HG03280 (cell line): ENCODE measurements at regions not wholly inside any gene's neighbourhood (a gene's known extent, or its start where the extent isn't known, plus 50 kb on each side); places are given as distances from the start of the nearest gene placed in this dataset.

Source experiments
- ATAC-seq: cut with Tn5 transposase; IDR thresholded peaks from one replicate; pipeline ENCODE4 v1.9.1; 2021; ENCODE audit warnings: mild to moderate bottlenecking, moderate library complexity; ENCODE audit not compliant: unreplicated experiment

DNA sequence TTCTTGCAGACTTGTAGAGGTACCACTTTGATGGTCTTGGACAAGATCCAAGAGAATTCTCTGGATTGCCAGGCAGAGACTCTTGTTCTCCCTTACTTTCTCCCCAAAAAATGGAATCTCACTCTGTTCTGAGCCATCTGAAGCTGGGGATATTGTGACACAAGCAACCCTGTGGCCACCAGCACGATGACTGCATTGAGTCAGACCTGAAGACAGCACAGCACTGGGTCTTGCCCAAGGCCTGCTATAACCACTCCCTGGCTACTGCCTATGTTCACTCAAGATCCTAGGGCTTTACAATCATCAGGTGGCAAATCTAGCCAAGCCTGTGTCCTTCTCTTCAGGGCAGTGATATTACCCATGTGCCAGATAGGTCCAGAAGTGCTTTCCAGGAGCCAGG is 202.5 kb upstream of the SERP2 start:
- ATAC-seq: no peak

DNA sequence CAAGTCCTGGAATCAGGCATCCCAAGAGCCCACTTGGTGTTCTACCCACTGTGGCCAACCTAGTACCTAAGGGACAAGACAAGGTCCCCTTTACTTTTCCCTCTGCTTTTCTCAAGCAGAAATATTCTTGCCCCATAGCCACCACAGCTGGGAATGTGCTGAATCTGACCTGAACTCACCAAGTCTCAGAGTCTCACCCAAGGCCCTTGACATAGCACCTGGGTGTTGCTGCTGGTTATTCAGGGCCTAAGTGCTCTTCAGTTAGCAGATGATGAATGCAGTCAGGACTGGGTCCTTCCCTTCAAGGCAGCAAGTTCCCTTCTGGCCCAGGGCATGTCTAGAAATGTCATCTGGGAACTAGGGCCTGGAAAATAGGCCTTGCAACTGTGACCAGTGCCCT is 201.8 kb upstream of the SERP2 start:
- ATAC-seq: no peak

DNA sequence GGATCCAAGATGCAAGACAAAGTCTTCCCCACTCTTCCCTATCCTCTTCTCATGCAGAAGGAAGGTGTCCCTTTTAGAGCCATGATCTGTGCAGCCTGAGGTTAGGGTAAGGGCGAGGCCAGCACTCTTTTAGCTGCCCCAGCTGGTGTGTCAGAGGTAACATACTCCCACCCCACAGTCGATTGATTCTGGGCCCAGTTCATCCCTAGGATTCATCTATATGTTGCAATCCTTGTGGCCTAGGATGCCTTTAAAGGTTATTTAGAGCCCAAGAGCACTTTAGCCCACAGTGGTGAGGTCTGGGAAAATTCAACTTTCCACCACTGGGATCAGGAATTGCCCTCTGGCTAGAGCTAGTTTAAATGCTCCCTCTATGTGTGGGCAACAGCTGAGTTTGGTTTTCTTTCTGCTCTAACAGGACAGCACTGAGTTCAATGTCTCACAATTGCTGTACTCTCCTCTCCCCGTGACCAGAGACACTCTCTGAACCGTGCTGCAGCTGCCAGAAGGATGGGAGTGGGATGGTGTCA is 201.3 kb upstream of the SERP2 start:
- ATAC-seq: no peak

DNA sequence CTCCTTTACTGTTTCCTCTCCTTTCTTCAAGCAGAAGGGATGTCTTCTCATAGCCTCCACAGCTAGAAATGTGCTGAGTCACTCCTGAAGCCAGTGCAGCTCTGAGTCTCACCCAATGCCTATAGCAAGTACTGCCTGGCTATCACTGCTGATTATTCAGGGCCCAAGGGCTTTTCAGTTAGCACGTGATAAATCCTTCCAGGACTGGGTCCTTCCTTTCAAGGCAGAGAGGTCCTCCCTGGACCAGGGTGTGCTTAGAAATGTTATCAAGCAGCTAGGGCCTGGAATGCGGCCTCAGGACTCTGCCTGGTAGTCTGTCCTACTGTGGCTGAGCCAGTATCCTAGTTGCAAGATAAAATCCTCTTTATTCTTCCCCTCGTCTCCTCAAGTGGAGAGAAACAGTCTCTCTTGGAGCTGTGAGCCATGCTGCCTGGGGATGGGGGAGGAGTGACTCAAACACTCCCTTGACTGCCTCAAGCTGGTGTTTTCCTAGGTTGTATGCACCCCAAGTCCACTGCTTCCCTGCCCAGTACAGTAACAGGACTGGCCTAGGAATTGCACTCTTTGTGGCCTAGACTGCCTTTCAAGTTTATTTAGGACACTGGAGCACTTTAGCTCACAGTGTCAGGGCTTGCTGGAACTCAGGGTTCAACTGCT is 198.7 kb upstream of the SERP2 start:
- ATAC-seq: no peak

DNA sequence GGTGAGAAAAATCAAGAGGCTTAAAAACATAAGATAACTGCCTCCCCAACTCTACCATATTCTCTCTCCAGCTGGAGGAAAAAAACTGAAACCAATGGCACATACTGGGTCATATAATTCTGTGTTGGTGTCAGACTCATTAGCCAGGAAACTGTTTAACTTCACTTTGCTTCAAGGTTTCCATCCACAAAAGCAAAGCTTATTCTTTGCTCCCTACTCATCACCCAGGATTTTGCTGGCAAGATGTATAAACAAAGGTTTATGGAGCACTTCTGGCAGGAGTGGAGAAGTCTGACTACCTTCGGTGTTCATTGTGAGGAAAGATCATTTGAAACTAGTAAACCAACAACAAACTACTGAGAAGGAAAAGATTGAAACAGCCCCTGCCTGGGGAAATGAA is 197.5 kb upstream of the SERP2 start:
- no peak for ATAC-seq

DNA sequence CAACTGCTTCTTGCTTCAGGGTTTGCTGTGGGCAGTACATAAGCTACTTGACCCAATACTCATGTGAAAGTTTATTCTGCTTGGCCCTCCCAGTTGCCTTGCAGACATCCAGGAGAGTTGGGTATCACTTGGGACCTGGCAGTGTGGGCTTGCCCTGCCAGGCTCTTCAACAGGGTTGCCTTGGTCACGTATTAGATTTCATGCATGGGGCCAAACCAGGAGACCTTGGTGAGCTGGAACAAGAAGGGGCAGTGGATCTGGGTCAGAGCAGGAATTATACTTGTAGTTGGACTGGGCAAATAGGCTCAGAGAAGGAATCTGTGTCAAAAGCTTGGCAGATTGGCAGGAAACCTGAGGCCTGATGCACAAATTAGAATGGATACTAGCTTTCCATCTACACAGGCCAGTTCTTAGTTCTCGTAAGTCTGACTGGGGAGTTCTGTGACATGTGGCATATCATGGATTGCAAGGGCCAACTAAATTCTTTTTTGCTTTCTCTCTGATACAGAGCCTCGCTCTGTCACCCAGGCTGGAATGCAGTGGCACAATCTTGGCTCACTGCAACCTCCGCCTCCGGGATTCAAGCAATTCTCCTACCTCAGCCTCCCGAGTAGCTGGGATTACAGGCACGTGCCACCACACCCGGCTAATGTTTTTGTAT is 192.6 kb upstream of the SERP2 start:
- no peak for ATAC-seq

DNA sequence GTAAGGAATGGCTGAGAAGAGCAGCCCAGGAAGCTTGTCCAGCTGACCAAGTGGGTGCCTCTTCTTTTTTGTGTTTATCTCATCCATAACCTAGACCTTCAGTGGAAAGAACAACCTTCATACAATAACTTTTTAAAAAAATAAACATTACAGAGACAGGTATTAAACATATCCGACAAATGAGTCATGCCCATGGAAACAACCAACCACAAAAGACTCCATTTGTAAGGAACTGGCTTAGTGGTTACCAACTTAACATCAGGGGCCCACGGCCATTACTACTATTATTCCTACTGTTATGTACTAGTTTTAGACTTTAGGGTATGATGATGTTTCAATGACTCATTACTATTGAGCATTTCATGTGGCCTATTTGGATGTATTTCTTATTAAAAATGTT is 191.7 kb upstream of the SERP2 start:
- ATAC-seq: no peak

DNA sequence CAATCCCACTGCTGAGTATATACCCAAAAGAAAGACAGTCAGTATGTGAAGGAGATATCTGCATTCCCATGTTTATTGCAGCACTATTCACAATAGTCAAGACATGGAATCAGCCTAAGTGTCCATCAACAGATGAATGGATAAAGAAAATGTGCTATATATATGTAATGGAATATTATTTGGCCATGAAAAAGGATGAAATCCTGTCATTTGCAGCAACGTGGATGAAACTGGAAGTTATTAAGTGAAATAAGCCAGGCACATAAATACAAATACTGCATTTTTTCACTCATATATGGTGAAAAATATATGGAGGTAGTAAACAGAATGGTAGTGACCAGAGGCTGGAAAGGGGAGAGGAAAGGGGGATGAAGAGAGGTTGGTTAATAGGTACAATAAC is 188.9 kb upstream of the SERP2 start:
- ATAC-seq: no peak

DNA sequence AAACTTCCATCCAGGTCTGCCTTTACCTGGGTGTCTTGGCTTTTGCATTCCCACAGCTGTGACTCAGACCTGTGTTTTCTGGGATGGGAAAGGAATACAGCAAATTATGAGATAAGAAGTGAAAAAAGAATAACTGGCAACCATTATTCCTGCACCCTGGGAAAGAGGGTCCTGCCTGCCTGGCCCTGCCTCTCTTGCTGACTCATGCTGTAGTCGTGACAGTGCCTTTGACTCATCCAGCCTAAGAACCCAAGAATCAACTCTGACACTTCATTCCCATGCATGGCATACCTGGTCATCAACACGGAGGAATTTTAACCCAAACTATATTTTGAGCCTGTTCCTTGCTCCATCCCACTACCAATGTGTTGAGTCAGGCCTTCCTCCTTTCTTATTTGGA is 185.4 kb upstream of the SERP2 start:
- ATAC-seq: no peak

DNA sequence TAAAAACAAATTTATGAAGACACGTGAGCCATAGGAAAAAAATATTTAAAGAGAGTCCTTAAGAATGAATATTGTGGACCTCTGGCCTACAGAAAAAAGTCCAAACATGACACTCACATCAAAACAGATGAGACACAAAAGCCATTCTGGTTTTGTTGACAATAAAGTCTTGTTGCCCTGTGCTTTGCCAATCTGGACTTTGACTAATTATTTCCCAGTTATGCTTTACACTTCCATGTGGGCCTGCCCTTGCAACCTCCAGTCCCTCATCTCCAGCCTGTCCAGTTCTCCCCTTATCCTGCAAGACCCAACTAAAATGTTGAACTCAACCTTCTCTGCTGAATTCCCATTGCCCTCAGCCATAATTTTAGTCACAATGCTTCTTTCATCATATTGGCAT is 184.5 kb upstream of the SERP2 start:
- ATAC-seq: no peak

DNA sequence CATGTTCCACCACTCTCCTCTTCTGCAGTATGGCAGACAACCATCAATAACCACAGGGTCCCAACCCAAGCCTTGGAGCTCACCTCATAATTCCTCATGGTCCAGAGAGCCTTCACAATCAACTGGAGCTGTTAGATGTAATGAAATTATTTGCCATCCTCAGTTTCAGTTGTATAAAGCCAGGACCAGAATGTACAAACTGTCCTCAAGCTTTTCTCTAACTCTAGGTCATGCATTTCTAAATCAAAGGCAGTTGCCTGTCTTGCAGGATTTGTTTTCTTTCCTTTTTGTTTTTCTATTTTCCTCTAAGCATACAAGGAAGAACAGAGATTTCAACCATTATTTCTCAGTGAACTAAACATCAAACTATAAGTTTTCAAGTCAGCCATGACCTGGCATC is 182.5 kb upstream of the SERP2 start:
- no peak for ATAC-seq

DNA sequence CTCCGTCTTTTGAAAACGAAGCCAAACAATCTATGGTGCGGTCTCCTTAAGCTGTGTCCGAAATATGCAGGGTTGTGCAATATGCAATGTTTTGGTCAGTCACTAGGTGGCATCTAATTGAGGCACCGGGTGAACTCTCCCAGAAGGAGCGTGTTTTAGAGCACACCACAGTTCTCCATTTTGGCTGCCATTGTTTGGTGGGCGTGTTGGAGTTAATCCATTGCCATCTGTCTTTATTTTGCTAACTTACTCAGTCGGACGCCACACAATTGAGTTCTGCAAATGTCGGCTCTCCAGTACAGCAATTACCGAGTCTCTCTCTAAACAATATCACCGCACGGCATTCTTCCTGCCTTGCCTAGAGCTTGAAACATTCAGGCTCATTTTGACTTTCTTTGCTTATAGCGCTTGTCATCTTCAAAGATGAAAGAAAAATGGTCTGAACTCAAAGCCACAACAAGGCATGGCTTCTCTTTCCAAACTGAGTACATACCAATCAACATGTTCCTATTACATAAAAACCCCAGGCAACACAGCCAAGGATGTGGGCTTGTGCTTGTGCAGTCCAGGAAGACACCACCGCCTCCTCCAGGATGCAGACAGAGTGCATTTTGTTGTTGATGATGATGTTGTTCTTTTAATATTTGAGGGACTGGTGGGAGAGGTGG is 182.0 kb upstream of the SERP2 start:
- ATAC-seq: peak; percentile 45

DNA sequence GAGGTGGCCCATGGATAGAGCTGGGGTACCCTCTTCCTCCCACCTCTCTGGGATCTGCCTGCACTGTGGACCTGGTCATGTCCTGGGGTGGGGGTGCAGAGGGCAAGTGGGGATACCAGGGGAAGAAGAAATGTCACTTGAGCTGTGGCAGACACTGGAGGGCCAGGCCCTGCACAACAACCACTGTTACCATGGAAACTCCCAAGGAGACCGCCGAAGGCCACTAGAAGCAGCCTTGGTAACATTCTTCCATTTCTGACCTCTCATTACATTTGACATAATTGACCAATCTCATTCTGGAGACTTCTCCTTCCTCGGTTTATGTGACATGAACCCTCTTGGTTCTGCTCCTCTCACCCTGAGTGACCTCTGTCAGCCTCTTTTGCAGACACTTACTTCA is 179.9 kb upstream of the SERP2 start:
- no peak for ATAC-seq

DNA sequence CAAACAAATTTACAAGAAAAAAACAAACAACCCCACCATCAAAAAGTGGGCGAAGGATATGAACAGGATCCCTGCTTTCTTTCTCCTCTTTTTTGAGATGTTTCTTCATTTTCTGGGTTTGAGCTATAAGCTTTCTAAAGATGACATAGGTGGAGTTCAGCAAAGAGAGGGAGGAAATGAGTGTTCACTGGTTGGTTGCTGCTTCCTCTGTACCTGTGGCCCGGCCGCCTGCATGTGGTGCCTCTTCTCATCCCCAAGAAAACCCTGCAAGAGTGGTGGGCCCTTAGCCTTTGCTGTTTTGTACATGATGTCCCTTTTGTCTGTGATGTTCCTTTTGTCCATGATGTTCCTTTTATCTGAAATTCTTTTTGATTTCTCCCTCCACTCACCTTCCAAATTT is 178.4 kb upstream of the SERP2 start:
- ATAC-seq: no peak

DNA sequence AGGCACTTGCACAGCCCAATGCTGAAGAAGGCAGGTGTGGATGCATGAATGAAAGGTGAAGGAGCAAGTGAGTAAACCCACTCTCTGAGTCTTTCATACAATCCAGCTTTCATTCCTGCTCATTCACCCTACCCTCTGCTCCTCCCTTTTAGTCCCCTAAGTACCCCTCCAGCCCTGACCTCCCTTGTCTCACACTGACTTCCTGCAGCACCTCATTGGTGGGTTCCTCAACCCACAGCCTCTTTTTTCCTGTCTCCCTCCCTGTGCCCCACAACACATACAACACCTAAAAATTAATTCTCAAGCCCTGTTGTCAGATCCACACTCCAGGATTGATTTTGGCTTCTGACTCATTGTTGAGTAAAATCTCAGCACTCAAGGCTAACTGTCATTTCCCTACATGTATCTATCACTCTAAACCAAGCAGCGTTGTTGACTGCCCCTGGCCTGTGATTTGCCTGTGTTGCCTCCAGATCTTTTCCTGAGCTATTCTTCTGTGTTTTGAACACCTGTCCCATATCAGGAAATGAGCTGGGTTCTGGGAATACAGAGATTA is 177.3 kb upstream of the SERP2 start:
- ATAC-seq: no peak

DNA sequence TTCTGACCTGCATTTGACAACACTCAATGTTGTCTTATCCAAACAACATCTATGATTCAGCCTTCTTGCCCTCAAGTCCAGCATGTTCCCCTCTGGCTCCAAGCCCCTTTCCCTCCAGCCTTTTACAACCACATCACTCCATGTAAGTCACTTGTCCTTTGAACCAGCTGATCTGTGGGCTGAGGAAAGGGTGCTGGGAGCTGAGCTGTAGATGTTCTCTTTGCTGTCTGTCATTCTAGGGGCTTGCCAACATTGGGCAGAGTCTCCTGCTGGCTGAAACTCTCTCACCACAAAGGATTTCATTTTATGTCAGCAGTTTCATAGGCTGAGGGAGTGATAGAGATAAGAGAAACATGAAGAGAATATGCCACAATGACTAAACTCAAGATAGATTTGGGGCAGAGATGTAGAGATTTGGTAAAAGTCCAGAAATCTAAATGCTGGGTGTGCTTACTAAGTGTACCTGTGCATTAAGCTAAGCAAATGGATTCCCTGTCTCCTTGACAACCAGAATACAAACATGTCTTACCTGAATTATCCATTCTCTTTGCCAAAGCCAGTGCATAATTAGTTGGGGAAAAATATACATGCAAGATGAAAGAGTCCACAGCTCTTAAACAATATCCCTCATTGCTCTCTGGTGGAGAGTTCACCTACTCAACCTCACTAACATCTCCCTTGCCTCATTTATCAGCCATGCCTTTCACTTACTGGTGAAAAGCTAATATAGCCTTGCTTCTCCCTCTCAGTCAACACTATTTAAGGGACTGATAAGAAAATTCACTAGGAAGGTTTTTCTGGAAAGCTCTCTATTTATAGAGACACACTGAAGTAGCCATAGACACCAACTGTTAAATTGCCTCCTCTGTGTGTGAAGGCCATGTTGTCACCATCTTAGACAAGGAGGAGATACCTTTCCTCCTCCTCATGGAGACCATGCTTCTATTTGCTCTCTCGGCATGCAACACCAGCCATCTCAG is 175.5 kb upstream of the SERP2 start:
- peak; percentile 77 for ATAC-seq

DNA sequence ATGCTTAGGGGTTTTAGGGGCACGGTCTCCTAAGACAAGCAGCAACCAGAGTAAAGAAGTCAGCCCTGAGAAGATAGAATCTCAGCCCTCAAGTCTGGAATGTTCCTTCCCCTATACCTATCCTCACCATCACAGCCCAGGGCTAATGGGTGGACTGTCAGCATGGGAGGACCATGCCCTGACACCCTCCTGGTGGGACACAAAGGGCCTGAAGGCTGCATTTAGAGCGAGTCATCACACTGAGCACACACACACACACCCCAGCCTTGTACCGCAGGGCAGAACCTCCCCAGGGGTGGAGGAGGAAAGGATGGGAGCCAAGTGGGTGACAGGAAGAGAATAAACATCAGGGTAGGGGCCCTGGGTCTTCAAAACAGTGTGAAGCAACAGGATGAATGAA is 174.8 kb upstream of the SERP2 start:
- no peak for ATAC-seq

DNA sequence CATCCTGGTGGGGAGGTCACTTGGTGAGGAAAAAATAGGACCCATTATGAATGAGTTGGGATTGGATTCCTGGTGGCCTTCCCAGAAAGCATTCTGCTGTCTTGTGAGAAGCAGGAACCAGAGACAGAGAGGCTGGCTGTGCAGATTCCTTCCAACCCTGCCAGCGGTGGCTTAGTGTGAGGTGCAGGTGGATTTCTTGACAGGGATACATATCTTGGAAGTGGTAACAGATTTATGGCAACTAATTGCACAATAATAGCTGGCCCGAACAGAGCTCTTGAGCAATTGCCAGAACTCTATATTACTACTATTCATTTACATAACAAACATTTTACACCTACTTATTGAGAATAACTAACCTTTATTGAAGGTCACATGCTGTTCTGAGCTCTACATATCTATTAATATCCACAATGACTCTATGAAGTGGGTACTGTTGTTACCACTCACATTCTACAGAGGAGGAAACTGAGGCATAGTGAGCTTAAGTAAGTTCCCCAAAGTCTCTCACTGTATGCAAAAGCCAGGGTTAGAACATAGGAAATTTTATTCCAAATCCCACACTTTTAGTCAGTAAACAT is 173.9 kb upstream of the SERP2 start:
- no peak for ATAC-seq

DNA sequence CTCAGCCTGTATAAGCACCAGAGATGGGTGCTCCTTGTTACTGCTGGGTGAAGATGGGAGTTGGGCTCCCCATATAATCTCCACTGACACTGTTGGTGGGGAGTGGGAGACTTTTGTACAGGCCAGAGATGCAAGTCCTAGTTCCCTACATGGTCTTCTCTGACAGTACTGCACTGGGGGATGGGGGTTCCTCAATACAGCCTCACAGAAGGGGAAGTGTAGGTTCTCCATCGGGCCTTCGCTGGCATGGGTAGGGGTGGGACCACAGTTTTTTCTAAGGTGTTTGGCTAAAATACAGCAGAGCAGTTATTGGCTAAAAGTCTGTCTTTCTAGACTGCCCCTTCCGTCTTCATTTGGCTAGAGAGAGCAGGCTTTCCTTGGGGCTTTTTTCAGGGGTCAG is 167.2 kb upstream of the SERP2 start:
- ATAC-seq: no peak

DNA sequence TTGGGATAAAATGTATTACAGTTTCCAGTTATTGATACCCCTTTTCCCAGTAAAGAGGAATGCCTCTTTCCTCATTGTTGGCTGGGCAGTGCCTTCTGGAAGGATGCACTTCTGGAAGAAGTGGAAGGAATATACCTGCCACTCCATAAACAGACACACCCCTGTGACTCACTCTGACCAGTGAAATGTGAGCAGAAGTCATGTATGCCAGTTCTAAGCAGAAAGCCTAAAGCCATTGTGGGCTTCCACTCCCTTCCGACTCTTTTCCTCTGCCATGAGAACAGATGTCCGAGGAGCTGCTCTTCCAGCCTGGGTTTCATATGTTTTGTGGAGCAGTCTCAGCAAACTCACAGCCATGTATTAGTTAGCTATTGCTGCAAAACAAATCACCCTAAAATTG is 166.1 kb upstream of the SERP2 start:
- no peak for ATAC-seq
